ENCODE measurements at regions not wholly inside any gene's neighbourhood (a gene's known extent, or its start where the extent isn't known, plus 50 kb on each side); places are given as distances from the start of the nearest gene placed in this dataset.

DNA sequence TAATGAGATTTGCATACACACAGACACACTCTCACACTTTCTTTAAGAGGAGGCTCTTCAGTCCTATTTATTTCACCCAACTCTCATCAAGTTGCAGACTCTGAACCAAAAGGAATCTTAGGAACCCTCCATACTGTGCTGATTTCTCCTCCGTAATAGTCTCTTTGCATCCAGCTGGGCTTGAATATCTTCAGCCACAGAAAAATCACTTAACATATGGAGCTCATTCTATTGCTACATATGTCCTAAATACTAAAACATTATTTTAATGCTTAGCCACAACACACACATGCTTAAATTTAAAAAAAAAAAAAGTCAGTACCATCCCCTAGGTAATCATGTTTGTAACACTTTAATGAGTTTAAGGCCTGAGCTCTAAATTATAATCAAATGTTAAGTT, 287.5 kb upstream of the CNTN6 start:
- DNase-seq (ENCODE audit: low read depth in 1 of 2, low spot score in 1 of 2) = no peak
- in situ Hi-C loops (cut with HindIII; ENCODE audit: low pct_unique_long_range_greater_than_20kb, low sequenced_read_pairs) = no loop called here
- no peak for TF ChIP-seq JUND (IDR thresholded peaks at IDR 0.05; ENCODE audit: low read depth)

GRCh38 chr3:806006-806405, 286.8 kb upstream of the CNTN6 start:
- in situ Hi-C loops (cut with HindIII; ENCODE audit: low pct_unique_long_range_greater_than_20kb, low sequenced_read_pairs) = no loop called here

GRCh38 chr3:816605-817004, 276.2 kb upstream of the CNTN6 start:
- in situ Hi-C loops (cut with HindIII; ENCODE audit: low pct_unique_long_range_greater_than_20kb, low sequenced_read_pairs) = no loop called here
- no peak for DNase-seq (ENCODE audit: low read depth in 1 of 2, low spot score in 1 of 2)
- TF ChIP-seq JUND (IDR thresholded peaks at IDR 0.05; ENCODE audit: low read depth) = no peak

More at GRCh38 chr3:806006-806405, 286.8 kb upstream of the CNTN6 start:
- DNase-seq (ENCODE audit: low read depth in 1 of 2, low spot score in 1 of 2) = no peak
- TF ChIP-seq JUND (IDR thresholded peaks at IDR 0.05; ENCODE audit: low read depth) = no peak

- no peak for DNase-seq (ENCODE audit: low read depth in 1 of 2, low spot score in 1 of 2)
- TF ChIP-seq JUND (IDR thresholded peaks at IDR 0.05; ENCODE audit: low read depth) = no peak
- in situ Hi-C loops (cut with HindIII; ENCODE audit: low pct_unique_long_range_greater_than_20kb, low sequenced_read_pairs) = no loop called here
Observed at GRCh38 chr3:834679-835078, 258.1 kb upstream of the CNTN6 start.

- in situ Hi-C loops (cut with HindIII; ENCODE audit: low pct_unique_long_range_greater_than_20kb, low sequenced_read_pairs) = no loop called here
- no peak for DNase-seq (ENCODE audit: low read depth in 1 of 2, low spot score in 1 of 2)
- no peak for TF ChIP-seq JUND (IDR thresholded peaks at IDR 0.05; ENCODE audit: low read depth)
Observed at GRCh38 chr3:835096-835495, 257.7 kb upstream of the CNTN6 start.

- in situ Hi-C loops (cut with HindIII; ENCODE audit: low pct_unique_long_range_greater_than_20kb, low sequenced_read_pairs) = no loop called here
- no peak for DNase-seq (ENCODE audit: low read depth in 1 of 2, low spot score in 1 of 2)
- no peak for TF ChIP-seq JUND (IDR thresholded peaks at IDR 0.05; ENCODE audit: low read depth)
Observed at GRCh38 chr3:839981-840380, 252.8 kb upstream of the CNTN6 start.

- in situ Hi-C loops (cut with HindIII; ENCODE audit: low pct_unique_long_range_greater_than_20kb, low sequenced_read_pairs) = no loop called here
- DNase-seq (ENCODE audit: low read depth in 1 of 2, low spot score in 1 of 2) = peak in 1 of 2 experiments; percentile 22
- no peak for TF ChIP-seq JUND (IDR thresholded peaks at IDR 0.05; ENCODE audit: low read depth)
Observed at GRCh38 chr3:851098-851790, 241.6 kb upstream of the CNTN6 start.

GRCh38 chr3:852033-852432, 240.8 kb upstream of the CNTN6 start:
- TF ChIP-seq JUND (IDR thresholded peaks at IDR 0.05; ENCODE audit: low read depth) = no peak

DNA sequence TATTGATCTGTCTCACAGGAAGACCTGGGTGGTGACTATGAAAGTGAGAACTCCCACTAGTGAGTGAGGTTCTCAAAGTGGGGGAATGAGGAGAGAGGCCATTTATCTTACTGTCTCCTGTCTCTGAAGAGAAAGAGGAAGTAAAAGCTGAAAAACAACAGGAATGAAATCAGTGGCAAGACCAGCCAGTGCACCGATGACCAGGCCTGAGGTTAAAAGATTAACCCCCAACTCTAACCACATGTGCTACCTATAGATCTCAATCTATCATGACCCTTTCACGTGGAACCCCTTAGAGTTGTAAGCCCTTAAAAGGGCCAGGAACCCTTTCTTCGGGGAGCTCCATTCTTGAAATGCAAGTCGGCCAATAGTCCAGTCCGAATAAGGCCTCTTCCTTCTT, 239.3 kb upstream of the CNTN6 start:
- in situ Hi-C loops (cut with HindIII; ENCODE audit: low pct_unique_long_range_greater_than_20kb, low sequenced_read_pairs) = no loop called here
- no peak for DNase-seq (ENCODE audit: low read depth in 1 of 2, low spot score in 1 of 2)
- TF ChIP-seq JUND (IDR thresholded peaks at IDR 0.05; ENCODE audit: low read depth) = no peak

More at GRCh38 chr3:852033-852432, 240.8 kb upstream of the CNTN6 start:
- in situ Hi-C loops (cut with HindIII; ENCODE audit: low pct_unique_long_range_greater_than_20kb, low sequenced_read_pairs) = no loop called here
- DNase-seq (ENCODE audit: low read depth in 1 of 2, low spot score in 1 of 2) = peak in 1 of 2 experiments; percentile 32

DNA sequence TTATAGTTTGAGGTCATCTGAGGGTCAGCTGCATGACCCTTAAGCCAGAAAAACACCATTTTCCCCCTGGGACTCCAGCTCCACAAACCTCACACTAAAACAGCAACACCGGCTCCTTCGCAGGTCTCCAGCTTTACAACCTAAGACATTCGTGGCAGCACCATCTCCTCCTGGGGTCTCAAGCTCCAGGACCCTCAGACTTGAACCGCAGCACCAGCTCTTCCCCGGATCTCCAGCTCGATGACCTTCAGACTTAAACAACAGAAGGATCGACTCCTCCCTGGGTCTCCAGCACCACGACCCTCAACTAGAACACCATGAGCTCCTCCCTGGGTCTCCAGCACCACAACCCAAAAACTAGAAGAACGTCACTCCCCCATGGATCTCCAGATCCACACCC, 233.7 kb upstream of the CNTN6 start:
- TF ChIP-seq JUND (IDR thresholded peaks at IDR 0.05; ENCODE audit: low read depth) = no peak
- in situ Hi-C loops (cut with HindIII; ENCODE audit: low pct_unique_long_range_greater_than_20kb, low sequenced_read_pairs) = no loop called here
- no peak for DNase-seq (ENCODE audit: low read depth in 1 of 2, low spot score in 1 of 2)

DNA sequence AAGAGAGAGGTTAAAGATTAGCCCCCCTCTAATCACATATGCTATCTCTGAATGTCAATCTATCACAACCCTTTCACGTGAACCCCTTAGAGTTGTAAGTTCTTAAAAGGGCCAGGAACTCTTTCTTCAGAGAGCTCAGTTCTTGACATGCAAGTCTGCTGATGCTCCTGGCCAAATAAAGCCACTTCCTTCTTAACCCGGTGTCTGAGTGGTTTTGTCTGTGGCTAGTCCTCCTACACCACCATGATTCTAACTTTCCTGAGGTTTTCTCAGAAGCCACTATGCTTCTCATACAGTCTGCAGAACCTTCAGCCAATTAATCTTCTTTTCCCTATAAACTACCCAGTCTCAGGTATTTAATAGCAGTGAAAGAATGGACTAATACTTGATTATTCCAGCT, 231.1 kb upstream of the CNTN6 start:
- no peak for DNase-seq (ENCODE audit: low read depth in 1 of 2, low spot score in 1 of 2)
- no peak for TF ChIP-seq JUND (IDR thresholded peaks at IDR 0.05; ENCODE audit: low read depth)
- in situ Hi-C loops (cut with HindIII; ENCODE audit: low pct_unique_long_range_greater_than_20kb, low sequenced_read_pairs) = no loop called here

DNA sequence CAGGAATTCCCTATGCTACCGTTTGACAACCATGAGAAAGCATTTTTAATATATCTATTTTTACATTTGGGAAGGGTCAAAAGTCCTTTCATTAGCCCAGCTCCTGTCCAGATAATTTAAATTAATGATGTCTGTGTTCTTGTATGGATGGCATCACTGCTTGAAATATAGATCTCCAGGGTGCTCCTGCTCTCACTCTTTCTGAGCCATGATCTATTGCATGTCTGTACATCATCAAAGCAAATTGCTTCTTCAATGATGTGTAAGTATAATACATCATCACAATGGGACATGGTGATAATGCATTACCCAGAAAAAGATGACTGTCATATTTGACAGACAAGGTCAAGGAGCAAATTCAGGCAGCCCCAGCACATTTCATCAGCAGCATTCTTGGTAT, 223.6 kb upstream of the CNTN6 start:
- no peak for TF ChIP-seq JUND (IDR thresholded peaks at IDR 0.05; ENCODE audit: low read depth)
- DNase-seq (ENCODE audit: low read depth in 1 of 2, low spot score in 1 of 2) = no peak
- in situ Hi-C loops (cut with HindIII; ENCODE audit: low pct_unique_long_range_greater_than_20kb, low sequenced_read_pairs) = no loop called here

GRCh38 chr3:869734-870133, 223.1 kb upstream of the CNTN6 start:
- no peak for TF ChIP-seq JUND (IDR thresholded peaks at IDR 0.05; ENCODE audit: low read depth)
- in situ Hi-C loops (cut with HindIII; ENCODE audit: low pct_unique_long_range_greater_than_20kb, low sequenced_read_pairs) = no loop called here
- no peak for DNase-seq (ENCODE audit: low read depth in 1 of 2, low spot score in 1 of 2)

- TF ChIP-seq JUND (IDR thresholded peaks at IDR 0.05; ENCODE audit: low read depth) = no peak
- DNase-seq (ENCODE audit: low read depth in 1 of 2, low spot score in 1 of 2) = no peak
- in situ Hi-C loops (cut with HindIII; ENCODE audit: low pct_unique_long_range_greater_than_20kb, low sequenced_read_pairs) = no loop called here
Observed at GRCh38 chr3:871651-872050, 221.2 kb upstream of the CNTN6 start.
